GM19023 (cell line): ENCODE measurements at regions not wholly inside any gene's neighbourhood (a gene's known extent, or its start where the extent isn't known, plus 50 kb on each side); places are given as distances from the start of the nearest gene placed in this dataset.

Source experiments
- ATAC-seq: cut with Tn5 transposase; IDR thresholded peaks from one replicate; pipeline ENCODE4 v1.9.1; 2021; ENCODE audit warnings: mild to moderate bottlenecking, moderate library complexity; ENCODE audit not compliant: unreplicated experiment

DNA sequence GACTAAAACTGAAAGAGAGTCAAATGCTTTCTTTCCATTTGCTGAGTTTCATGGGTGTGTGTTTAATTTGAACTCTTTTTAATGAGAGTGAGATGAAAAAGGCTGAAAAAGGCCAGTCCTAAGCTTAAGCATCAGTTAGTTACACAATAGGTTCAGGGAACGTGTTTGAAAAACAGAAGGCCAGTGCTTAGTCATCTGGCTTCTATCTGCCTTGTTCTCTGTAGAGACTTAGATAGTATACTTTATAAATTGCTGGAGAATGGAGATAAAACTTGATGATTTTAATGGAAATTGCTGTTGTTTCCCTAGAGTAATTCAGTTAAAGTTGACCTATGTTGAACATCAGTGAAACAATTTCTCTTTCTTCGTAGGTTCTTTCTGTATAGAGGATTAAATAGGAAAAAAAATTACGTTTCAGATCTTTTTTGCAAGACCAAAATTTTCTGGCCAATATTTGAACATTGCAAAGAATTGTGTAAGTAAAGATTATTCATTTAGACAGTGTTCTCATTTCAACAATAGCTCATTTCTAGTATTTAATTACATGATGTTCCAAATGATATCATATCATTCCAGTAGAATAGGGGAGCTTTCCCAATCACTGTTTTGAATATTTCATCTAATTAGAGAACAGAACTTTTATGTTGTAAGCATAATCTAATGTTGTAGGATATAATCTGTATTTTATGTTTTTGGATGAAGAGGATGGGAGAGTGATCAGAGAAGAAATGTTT lies 1088.8 kb downstream of the ADGRL3 start:
- no peak for ATAC-seq

GRCh38 chr4:62285026-62285425 lies 1084.9 kb downstream of the ADGRL3 start:
- no peak for ATAC-seq

DNA sequence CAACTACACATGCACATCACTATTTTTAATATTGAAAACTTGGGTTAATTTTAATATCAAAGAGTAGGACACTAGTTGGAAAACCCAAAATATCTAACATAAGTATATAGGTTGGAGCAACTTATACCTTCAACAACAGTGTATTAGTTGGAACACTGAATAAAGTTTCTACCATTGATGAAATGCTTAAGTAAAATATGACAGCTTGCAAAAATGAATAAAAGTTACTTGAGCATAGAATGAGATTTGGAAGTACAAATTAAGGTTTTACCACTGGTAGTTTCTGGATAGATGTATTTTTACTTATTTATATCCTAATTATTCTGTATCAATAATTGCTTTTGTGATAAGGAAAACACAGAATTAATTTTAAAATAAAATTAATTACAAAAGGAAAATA lies 1079.6 kb downstream of the ADGRL3 start:
- ATAC-seq: no peak

DNA sequence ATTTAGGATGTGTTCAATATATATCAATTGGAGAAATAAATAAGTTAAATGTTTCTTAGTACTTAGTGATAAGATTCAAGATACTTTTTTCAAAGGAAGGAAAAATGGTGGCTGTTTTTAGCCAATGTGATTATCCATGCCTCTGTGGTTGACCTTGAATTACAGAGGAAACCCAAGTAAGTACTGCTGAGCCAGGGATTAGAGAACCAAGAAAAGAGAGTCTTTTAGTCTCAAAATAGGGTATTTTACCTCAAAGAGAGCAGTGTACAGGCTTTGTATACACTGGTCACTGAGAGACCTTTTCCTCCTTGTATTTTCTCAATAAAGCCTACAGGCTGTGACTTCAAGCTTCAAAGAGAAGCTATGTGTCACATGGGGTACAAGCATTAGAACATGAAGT lies 1075.3 kb downstream of the ADGRL3 start:
- no peak for ATAC-seq

DNA sequence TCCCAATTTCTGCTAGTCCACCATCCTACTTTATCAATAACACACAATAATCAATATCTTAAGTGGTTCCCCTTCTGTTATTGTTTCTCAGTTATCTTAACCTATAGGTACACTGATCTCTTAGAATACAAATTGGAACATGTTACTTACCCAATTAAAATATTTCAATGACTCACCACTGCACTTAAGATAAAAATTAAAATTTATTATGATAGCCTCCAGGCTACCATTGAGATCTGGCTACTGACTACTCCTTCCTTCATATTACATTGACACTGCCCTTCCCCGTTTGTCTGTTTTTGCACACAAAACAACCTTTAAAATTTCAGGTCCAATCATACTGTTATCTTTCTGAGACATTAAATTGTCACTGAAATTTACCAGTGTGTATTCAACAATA lies 1074.7 kb downstream of the ADGRL3 start:
- no peak for ATAC-seq

DNA sequence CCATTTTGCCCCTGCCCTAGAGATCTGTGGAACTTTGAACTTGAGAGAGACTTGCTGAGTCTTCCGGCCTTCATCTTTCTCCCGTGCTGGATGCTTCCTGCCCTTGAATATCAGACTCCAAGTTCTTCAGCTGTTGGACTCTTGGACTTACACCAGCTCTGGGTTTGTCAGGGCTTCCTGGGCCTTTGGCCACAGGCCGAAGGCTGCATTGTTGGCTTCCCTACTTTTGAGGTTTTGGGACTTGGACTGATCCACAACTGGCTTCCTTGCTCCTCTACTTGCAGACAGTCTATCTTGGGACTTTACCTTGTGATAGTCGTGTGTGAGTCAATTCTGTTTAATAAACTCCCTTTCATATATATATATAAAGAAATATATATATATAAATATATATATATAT lies 1071.0 kb downstream of the ADGRL3 start:
- no peak for ATAC-seq

DNA sequence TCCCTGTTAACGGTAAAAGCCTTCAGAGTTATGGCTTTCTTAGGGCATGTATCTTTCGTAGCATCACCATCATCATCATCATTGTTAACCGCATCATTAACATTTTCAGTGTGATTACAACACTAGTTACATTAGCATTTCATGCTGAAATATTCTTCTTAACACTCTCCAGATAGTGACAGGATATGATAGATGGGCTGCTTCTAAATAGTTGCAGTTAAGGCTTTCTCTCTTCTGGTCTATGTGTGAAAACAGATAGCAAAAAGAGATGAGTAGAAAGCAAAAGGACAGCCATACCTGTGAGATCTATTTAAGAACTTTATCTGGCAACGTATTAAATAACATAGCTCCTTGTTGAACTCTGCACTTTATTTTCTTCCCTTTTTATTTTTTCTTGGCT lies 1069.8 kb downstream of the ADGRL3 start:
- ATAC-seq: no peak

- ATAC-seq: no peak
Measured at GRCh38 chr4:62263454-62263853, 1063.3 kb downstream of the ADGRL3 start.

DNA sequence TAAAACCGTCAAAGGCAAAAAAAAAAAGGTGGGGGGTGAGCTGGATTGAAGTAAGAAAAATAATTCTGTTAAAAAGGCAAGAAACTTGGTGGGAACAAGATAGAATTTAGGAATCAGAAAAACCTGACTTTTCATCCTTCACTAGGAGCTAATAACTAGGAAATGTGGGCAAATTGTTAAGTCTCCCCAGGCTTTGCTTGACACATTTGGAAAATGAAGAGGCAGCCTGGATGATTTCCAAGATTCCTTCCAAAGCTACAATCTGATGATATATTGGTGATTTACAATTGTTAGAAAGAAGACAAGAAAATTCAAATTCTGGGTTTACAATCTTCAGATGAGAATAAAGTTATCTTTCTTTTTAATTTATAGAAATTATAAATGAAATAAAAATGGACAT lies 1062.5 kb downstream of the ADGRL3 start:
- no peak for ATAC-seq

DNA sequence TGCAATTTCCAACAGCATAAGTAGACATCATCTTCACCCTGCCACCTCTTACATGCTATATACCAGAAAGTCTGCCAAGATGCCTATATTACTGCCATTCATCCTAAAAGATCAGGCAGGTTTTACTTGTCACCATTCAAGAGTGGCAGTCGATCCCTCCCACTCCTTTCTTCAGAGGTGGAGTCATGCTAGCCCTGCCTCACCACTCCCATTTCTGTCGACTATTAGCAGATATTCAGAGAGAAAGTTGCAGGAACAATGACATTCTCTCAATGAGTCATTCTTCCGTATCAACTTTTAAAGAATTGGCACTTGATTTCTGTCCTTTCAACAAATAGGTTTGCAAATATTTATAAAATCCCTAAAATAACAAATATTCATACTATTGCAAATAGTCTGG lies 1060.1 kb downstream of the ADGRL3 start:
- no peak for ATAC-seq

DNA sequence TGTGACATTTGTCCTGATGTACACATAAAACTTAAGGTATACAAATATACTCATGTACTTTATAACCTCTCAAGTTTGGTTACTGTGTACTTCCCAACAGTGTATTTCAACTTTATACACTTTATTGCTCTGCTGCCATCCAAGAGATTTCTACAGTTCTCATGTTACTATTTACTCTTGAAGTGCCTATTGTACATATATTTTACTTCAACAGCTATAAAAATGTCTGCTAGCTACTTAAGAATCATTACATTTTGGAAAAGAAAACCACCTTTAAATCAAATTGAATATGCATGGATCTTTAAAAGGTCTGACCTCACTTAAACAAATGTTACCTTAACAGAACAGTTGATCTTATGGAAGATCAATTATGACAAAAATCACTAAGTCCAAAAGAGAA lies 1056.4 kb downstream of the ADGRL3 start:
- no peak for ATAC-seq

DNA sequence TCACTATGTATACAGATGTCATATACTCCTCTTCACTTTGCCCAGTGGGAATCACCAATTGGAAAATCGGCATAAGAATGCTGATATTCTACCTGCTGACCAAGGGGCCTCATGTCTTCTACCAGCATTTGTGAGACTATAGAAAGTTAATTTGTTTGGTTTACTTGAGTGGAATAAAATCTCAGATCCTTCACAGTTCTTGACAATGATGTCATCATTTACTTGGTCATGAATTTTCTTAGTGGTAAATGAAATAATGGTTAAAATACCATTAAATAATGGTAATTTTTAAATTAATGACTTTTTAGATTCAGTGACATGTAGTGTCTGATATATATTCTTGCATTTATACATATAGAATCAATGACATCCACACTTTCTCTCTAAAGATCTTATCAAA lies 1052.6 kb downstream of the ADGRL3 start:
- ATAC-seq: no peak

- ATAC-seq: no peak
Measured at GRCh38 chr4:62250100-62250499, 1050.0 kb downstream of the ADGRL3 start.

DNA sequence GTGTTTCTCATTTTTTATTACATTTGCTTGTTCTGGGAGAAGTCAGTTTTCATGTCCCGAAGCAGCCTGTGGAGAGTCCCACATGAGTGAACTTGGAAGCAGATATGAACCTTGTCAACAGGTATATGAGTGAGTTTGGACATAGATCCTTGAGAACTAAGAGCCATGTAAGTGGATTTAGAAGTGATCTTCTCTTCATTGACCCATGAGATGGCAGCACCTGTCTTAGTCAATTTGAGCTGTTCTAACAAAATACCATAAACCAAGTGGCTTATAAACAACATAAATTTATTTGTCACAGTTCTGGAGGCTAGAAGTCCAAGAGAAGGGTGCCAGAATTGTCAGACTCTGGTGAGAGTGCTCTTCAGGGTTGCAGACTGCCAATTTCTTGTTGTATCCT lies 1043.8 kb downstream of the ADGRL3 start:
- ATAC-seq: no peak

DNA sequence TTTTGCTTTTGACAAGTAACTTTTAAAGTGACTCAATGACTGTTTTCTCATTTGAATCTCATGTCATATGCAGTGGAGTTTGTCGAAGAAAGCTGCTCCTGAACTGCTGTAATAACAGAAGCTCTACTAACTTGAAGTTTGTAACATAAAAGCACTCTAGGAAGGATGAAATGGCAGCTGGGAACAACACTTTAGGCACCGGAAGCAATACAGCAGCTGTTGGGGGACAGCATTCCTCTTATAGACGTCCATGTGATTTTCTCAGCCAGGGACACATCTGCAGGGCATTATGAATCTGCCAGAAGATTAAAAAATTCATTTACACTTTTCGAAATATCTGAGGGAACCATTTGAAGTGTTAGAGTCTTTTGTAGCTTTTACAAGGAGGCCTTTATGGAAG lies 1035.8 kb downstream of the ADGRL3 start:
- no peak for ATAC-seq

GRCh38 chr4:62232814-62233213 lies 1032.7 kb downstream of the ADGRL3 start:
- ATAC-seq: no peak

- ATAC-seq: no peak
Measured at GRCh38 chr4:62231994-62232393, 1031.9 kb downstream of the ADGRL3 start.

DNA sequence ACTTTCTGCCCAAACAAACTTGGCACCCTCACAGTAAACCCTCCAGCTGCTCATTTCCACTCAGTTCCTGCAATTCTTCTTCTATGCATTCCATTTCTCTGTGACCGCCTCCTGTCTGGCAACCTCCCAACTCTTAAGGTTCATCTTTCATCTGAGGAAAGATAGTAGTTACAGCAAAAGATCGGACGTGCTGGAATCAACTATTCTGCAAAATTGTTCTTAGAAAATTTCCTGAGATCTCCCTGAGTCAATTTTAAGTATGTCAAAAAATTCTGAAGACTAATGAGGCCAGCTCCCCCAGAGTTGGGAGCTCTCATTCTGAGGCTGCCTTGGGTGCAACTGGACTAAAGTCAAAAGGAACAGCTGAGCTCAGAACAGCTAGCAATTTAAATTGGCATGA lies 1026.0 kb downstream of the ADGRL3 start:
- no peak for ATAC-seq

DNA sequence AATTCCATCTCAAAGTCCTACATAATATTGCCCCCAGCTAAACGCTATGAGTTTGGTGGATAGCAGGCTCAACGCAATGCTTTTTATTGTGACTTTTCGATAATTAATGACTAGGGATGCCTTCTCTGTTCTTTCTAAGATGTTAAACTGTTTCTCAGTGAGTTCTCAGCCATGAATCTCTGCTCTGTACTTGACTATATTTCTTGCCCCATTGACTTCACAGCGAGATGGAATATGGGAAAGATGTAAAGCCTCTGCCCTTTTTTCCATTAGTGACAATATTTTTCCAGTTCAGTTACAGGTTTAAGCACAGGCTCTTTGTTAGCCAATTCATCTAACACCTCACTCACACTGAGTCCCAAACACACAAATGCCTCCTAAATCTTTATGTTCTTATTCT lies 1022.0 kb downstream of the ADGRL3 start:
- no peak for ATAC-seq

- ATAC-seq: no peak
Measured at GRCh38 chr4:62210486-62210885, 1010.4 kb downstream of the ADGRL3 start.

DNA sequence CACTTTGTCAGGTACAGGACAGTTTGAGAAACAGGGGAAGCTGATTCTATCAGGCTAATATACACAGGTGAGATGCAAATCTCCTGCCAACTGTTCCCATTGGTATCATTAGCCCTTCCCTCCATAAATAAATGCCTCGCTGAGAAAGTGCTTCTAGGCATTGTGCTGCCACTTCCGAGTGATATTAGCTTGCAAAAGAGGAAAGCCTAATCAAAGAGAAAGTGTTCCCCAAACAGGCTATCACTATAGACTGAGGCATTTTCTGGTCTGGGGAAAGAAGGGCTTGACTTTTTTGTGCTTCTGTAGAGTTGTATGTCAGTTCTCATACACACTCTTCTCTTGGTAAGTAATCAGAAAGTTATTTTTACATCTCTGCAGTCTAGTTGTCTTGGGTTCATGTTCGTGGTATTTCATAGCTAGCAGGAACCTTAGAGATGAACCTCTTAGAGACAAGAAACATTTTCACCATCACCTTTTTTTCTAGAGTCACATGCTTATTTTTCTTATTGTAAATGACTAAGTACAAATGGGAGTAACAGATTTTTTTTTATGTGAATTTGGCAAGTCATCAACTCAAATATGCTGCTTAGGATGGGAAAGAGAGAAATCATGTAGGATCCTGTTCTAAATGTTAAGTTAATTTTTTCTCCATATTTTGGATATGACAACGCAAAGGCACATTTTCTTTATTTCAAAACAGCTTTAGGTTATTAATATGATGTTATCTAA lies 1009.8 kb downstream of the ADGRL3 start:
- ATAC-seq: no peak

GRCh38 chr4:62208921-62209320 lies 1008.8 kb downstream of the ADGRL3 start:
- no peak for ATAC-seq

DNA sequence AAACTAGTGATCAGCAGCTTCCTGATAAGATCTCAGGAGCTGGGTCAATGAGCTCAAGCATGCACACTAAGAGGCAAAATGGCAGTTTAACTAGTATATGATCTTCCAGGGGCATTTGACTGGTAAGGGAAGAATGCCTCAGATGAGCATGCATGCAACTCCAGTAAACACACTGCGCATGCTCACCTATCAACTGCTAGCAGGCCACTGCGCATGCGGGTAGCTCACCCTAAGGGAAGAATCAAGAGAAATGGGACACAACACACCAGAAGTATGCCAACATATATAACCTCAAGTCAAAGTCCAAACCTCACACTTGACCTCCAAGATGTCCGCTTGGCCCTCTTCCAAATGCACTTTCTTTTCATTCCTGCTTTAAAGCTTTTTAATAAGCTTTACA lies 1004.0 kb downstream of the ADGRL3 start:
- ATAC-seq: no peak
